ENCODE measurements at regions not wholly inside any gene's neighbourhood (a gene's known extent, or its start where the extent isn't known, plus 50 kb on each side); places are given as distances from the start of the nearest gene placed in this dataset.
A peak's percentile ranks its signal among the peaks of the same experiment; 100 is the strongest.

- Histone ChIP-seq H3K9me3 (ENCODE audit: control insufficient read depth, low read length) (no peaks in the 10 kb centered on the region), H3K27ac (ENCODE audit: insufficient read depth, low read length, poor library complexity, severe bottlenecking) (no peak overlapping the region), H3K27me3 (replicated peaks; ENCODE audit: control insufficient read depth, insufficient read depth, low read length, poor library complexity, severe bottlenecking) (no peaks in the 10 kb centered on the region), H3K4me1 (ENCODE audit: control insufficient read depth, insufficient read depth, low read length, poor library complexity, severe bottlenecking) (no peaks in the 10 kb centered on the region), H3K4me3 (ENCODE audit: insufficient read depth, low read depth, low read length, poor library complexity, severe bottlenecking) (no peak overlapping the region), H3K36me3 (ENCODE audit: control insufficient read depth, insufficient read depth, low read length) (no peaks in the 10 kb centered on the region)
- DNase-seq: no peak
Observed at GRCh38 chr10:62726142-62726541, 78.4 kb upstream of the ADO start.

- Histone ChIP-seq H3K27me3 (replicated peaks; ENCODE audit: control insufficient read depth, insufficient read depth, low read length, poor library complexity, severe bottlenecking) (no peaks in the 10 kb centered on the region), H3K4me1 (ENCODE audit: control insufficient read depth, insufficient read depth, low read length, poor library complexity, severe bottlenecking) (no peaks in the 10 kb centered on the region), H3K9me3 (ENCODE audit: control insufficient read depth, low read length) (no peaks in the 10 kb centered on the region), H3K36me3 (ENCODE audit: control insufficient read depth, insufficient read depth, low read length) (no peaks in the 10 kb centered on the region), H3K27ac (ENCODE audit: insufficient read depth, low read length, poor library complexity, severe bottlenecking) (no peak overlapping the region), H3K4me3 (ENCODE audit: insufficient read depth, low read depth, low read length, poor library complexity, severe bottlenecking) (no peak overlapping the region)
- no peak for DNase-seq
Observed at GRCh38 chr10:62726638-62727037, 77.9 kb upstream of the ADO start.

GRCh38 chr10:62727934-62728333 lies 76.6 kb upstream of the ADO start:
- no peak overlapping the region for H3K4me3 ChIP-seq (ENCODE audit: insufficient read depth, low read depth, low read length, poor library complexity, severe bottlenecking)
- no peaks in the 10 kb centered on the region for H3K36me3 ChIP-seq (ENCODE audit: control insufficient read depth, insufficient read depth, low read length)
- H3K27me3 ChIP-seq (replicated peaks; ENCODE audit: control insufficient read depth, insufficient read depth, low read length, poor library complexity, severe bottlenecking): no peaks in the 10 kb centered on the region
- no peak for DNase-seq
- no peaks in the 10 kb centered on the region for H3K9me3 ChIP-seq (ENCODE audit: control insufficient read depth, low read length)
- H3K4me1 ChIP-seq (ENCODE audit: control insufficient read depth, insufficient read depth, low read length, poor library complexity, severe bottlenecking): peaks cover 6% of the 10 kb centered on the region
- no peak overlapping the region for H3K27ac ChIP-seq (ENCODE audit: insufficient read depth, low read length, poor library complexity, severe bottlenecking)

- no peak for DNase-seq
- Histone ChIP-seq H3K36me3 (ENCODE audit: control insufficient read depth, insufficient read depth, low read length) (no peaks in the 10 kb centered on the region), H3K9me3 (ENCODE audit: control insufficient read depth, low read length) (no peaks in the 10 kb centered on the region), H3K27ac (ENCODE audit: insufficient read depth, low read length, poor library complexity, severe bottlenecking) (no peak overlapping the region), H3K4me1 (ENCODE audit: control insufficient read depth, insufficient read depth, low read length, poor library complexity, severe bottlenecking) (peaks cover 11% of the 10 kb centered on the region), H3K27me3 (replicated peaks; ENCODE audit: control insufficient read depth, insufficient read depth, low read length, poor library complexity, severe bottlenecking) (no peaks in the 10 kb centered on the region), H3K4me3 (ENCODE audit: insufficient read depth, low read depth, low read length, poor library complexity, severe bottlenecking) (no peak overlapping the region)
Observed at GRCh38 chr10:62728479-62728878, 76.0 kb upstream of the ADO start.

GRCh38 chr10:62732841-62733653 lies 71.5 kb upstream of the ADO start:
- no peak overlapping the region for H3K4me3 ChIP-seq (ENCODE audit: insufficient read depth, low read depth, low read length, poor library complexity, severe bottlenecking)
- peak overlapping the region; percentile 74 for H3K27ac ChIP-seq (ENCODE audit: insufficient read depth, low read length, poor library complexity, severe bottlenecking)
- peaks cover 40% of the 10 kb centered on the region for H3K4me1 ChIP-seq (ENCODE audit: control insufficient read depth, insufficient read depth, low read length, poor library complexity, severe bottlenecking)
- no peaks in the 10 kb centered on the region for H3K27me3 ChIP-seq (replicated peaks; ENCODE audit: control insufficient read depth, insufficient read depth, low read length, poor library complexity, severe bottlenecking)
- no peaks in the 10 kb centered on the region for H3K36me3 ChIP-seq (ENCODE audit: control insufficient read depth, insufficient read depth, low read length)
- no peaks in the 10 kb centered on the region for H3K9me3 ChIP-seq (ENCODE audit: control insufficient read depth, low read length)
- DNase-seq: peak; percentile 22 to 39 (median 38)

- Histone ChIP-seq H3K36me3 (ENCODE audit: control insufficient read depth, insufficient read depth, low read length) (no peaks in the 10 kb centered on the region), H3K27ac (ENCODE audit: insufficient read depth, low read length, poor library complexity, severe bottlenecking) (peak overlapping the region; percentile 74), H3K4me3 (ENCODE audit: insufficient read depth, low read depth, low read length, poor library complexity, severe bottlenecking) (no peak overlapping the region), H3K4me1 (ENCODE audit: control insufficient read depth, insufficient read depth, low read length, poor library complexity, severe bottlenecking) (peaks cover 40% of the 10 kb centered on the region), H3K9me3 (ENCODE audit: control insufficient read depth, low read length) (no peaks in the 10 kb centered on the region), H3K27me3 (replicated peaks; ENCODE audit: control insufficient read depth, insufficient read depth, low read length, poor library complexity, severe bottlenecking) (no peaks in the 10 kb centered on the region)
- DNase-seq: peak; percentile 12 to 32 (median 21)
Observed at GRCh38 chr10:62733654-62734293, 70.7 kb upstream of the ADO start.

GRCh38 chr10:62734781-62735463 lies 69.6 kb upstream of the ADO start:
- DNase-seq: no peak
- H3K4me1 ChIP-seq (ENCODE audit: control insufficient read depth, insufficient read depth, low read length, poor library complexity, severe bottlenecking): peaks cover 40% of the 10 kb centered on the region
- no peak overlapping the region for H3K4me3 ChIP-seq (ENCODE audit: insufficient read depth, low read depth, low read length, poor library complexity, severe bottlenecking)

GRCh38 chr10:62735464-62736167 lies 68.9 kb upstream of the ADO start:
- no peaks in the 10 kb centered on the region for H3K36me3 ChIP-seq (ENCODE audit: control insufficient read depth, insufficient read depth, low read length)
- DNase-seq: no peak
- H3K27me3 ChIP-seq (replicated peaks; ENCODE audit: control insufficient read depth, insufficient read depth, low read length, poor library complexity, severe bottlenecking): no peaks in the 10 kb centered on the region
- no peak overlapping the region for H3K4me3 ChIP-seq (ENCODE audit: insufficient read depth, low read depth, low read length, poor library complexity, severe bottlenecking)
- peaks cover 40% of the 10 kb centered on the region for H3K4me1 ChIP-seq (ENCODE audit: control insufficient read depth, insufficient read depth, low read length, poor library complexity, severe bottlenecking)
- no peaks in the 10 kb centered on the region for H3K9me3 ChIP-seq (ENCODE audit: control insufficient read depth, low read length)
- no peak overlapping the region for H3K27ac ChIP-seq (ENCODE audit: insufficient read depth, low read length, poor library complexity, severe bottlenecking)

More at GRCh38 chr10:62734781-62735463, 69.6 kb upstream of the ADO start:
- Histone ChIP-seq H3K9me3 (ENCODE audit: control insufficient read depth, low read length) (no peaks in the 10 kb centered on the region), H3K27ac (ENCODE audit: insufficient read depth, low read length, poor library complexity, severe bottlenecking) (peak overlapping the region; percentile 74), H3K36me3 (ENCODE audit: control insufficient read depth, insufficient read depth, low read length) (no peaks in the 10 kb centered on the region), H3K27me3 (replicated peaks; ENCODE audit: control insufficient read depth, insufficient read depth, low read length, poor library complexity, severe bottlenecking) (no peaks in the 10 kb centered on the region)

- no peaks in the 10 kb centered on the region for H3K36me3 ChIP-seq (ENCODE audit: control insufficient read depth, insufficient read depth, low read length)
Observed at GRCh38 chr10:62736168-62736546, 68.4 kb upstream of the ADO start.

More at GRCh38 chr10:62736168-62736546, 68.4 kb upstream of the ADO start:
- H3K9me3 ChIP-seq (ENCODE audit: control insufficient read depth, low read length): no peaks in the 10 kb centered on the region
- H3K4me3 ChIP-seq (ENCODE audit: insufficient read depth, low read depth, low read length, poor library complexity, severe bottlenecking): no peak overlapping the region
- peaks cover 40% of the 10 kb centered on the region for H3K4me1 ChIP-seq (ENCODE audit: control insufficient read depth, insufficient read depth, low read length, poor library complexity, severe bottlenecking)
- DNase-seq: no peak
- no peaks in the 10 kb centered on the region for H3K27me3 ChIP-seq (replicated peaks; ENCODE audit: control insufficient read depth, insufficient read depth, low read length, poor library complexity, severe bottlenecking)
- no peak overlapping the region for H3K27ac ChIP-seq (ENCODE audit: insufficient read depth, low read length, poor library complexity, severe bottlenecking)
